K562 (cell line): ENCODE measurements at regions not wholly inside any gene's neighbourhood (a gene's known extent, or its start where the extent isn't known, plus 50 kb on each side); places are given as distances from the start of the nearest gene placed in this dataset.

Source experiments
- ATAC-seq: fragments of 200-7000 bp; cut with Tn5 transposase; 3 replicates; pipeline ENCODE4 v1.9.1; 2020; ENCODE audit warnings: moderate library complexity
- BruUV-seq: library from RNA; stranded (reverse); fragments of 400-500 nt; replicated peaks from 2 replicates; lab custom pipeline; 2021; lab: Mats Ljungman, UMichigan
- CTCF ChIA-PET: fragments of 300-600 bp; formaldehyde crosslinking; extraction: SDS; loops from one replicate; lab custom pipeline; 2021; ENCODE audit warnings: low intra/inter-chr PET ratio; lab: Yijun Ruan, JAX
- POLR2A ChIA-PET: fragments of 300-600, 350-650 bp; sonication (Branson Sonifier 250); formaldehyde crosslinking; extraction: SDS; loops from one replicate; lab custom pipeline; 2021; ENCODE audit warnings: antibody characterized with exemption, inconsistent platforms; lab: Yijun Ruan, JAX
- DNase-seq, 4 experiments: peaks; one replicate each; pipeline versions ENCODE4 v3.0.0 to v3.0.0-alpha.2; 2011 to 2018; ENCODE audit warnings: low spot score in 3 of 4, mixed read lengths in 3 of 4; ENCODE audit errors: extremely low read depth in 1 of 4
- FAIRE-seq: peaks from 2 replicates; lab custom pipeline; 2011; peaks lifted over from hg19 to GRCh38; lab: Jason Lieb, UNC
- H2AFZ ChIP-seq: 2 replicates; pipeline ENCODE4 v1.6.0; 2011; ENCODE audit warnings: low read depth, low read length, control low read depth, inconsistent platforms
- H3K27ac ChIP-seq: fragments of 200-600 bp; 3 replicates; pipeline ENCODE4 v1.8.0; 2011; ENCODE audit warnings: low read depth, mild to moderate bottlenecking, control low read depth, inconsistent platforms, low read length, moderate library complexity, mixed read lengths; ENCODE audit errors: extremely low read depth
- H3K27me3 ChIP-seq, 2 experiments: fragments of 300-600 bp in 1 of 2; 2 replicates in 1 of 2; 3 replicates in 1 of 2; pipeline versions ENCODE4 v1.6.0 to v1.8.0; 2011; ENCODE audit warnings: inconsistent platforms in 2 of 2, low read length in 2 of 2, mild to moderate bottlenecking in 1 of 2, mixed read lengths in 1 of 2, moderate library complexity in 1 of 2; ENCODE audit not compliant: control insufficient read depth in 2 of 2, insufficient read depth in 2 of 2
- H3K36me3 ChIP-seq: fragments of 300-600 bp; 3 replicates; pipeline ENCODE4 v1.8.0; 2011; ENCODE audit warnings: mild to moderate bottlenecking, low read length, inconsistent platforms; ENCODE audit not compliant: control insufficient read depth, insufficient read depth
- H3K4me1 ChIP-seq, 2 experiments: fragments of 200-600 bp in 1 of 2; replicated peaks in 1 of 2; 2 replicates in 1 of 2; 3 replicates in 1 of 2; pipeline versions ENCODE4 v1.5.1 to v1.8.0; 2011; ENCODE audit warnings: inconsistent platforms in 2 of 2, low read length in 2 of 2, mild to moderate bottlenecking in 1 of 2, mixed read lengths in 1 of 2, moderate library complexity in 1 of 2; ENCODE audit not compliant: control insufficient read depth in 2 of 2, insufficient read depth in 2 of 2
- H3K4me2 ChIP-seq: 2 replicates; pipeline ENCODE4 v1.6.1; 2011; ENCODE audit warnings: low read length, control low read depth, inconsistent platforms, mixed read lengths; ENCODE audit not compliant: insufficient read depth
- H3K4me3 ChIP-seq: fragments of 200-600 bp; sonication (generic), shearing (Covaris generic); 2 replicates; pipeline ENCODE4 v1.5.1; 2016; ENCODE audit warnings: control low read depth, inconsistent platforms
- H3K79me2 ChIP-seq: fragments of 200-600 bp; 3 replicates; pipeline ENCODE4 v1.8.0; 2011; ENCODE audit warnings: low read length, inconsistent platforms; ENCODE audit not compliant: control insufficient read depth, insufficient read depth
- H3K9ac ChIP-seq, 2 experiments: 2 replicates each; pipeline versions ENCODE4 v1.6.0 to v1.6.1; 2011; ENCODE audit warnings: low read depth in 2 of 2, low read length in 2 of 2, control low read depth in 1 of 2, inconsistent platforms in 1 of 2, mild to moderate bottlenecking in 1 of 2, mixed read lengths in 1 of 2; ENCODE audit not compliant: insufficient read depth in 1 of 2
- H3K9me1 ChIP-seq: one replicate; pipeline ENCODE4 v1.6.0; 2011; ENCODE audit warnings: inconsistent platforms, mild to moderate bottlenecking, low read length, moderate library complexity; ENCODE audit not compliant: control insufficient read depth, insufficient read depth
- H3K9me3 ChIP-seq: replicated peaks from 2 replicates; pipeline ENCODE4 v1.5.1; 2011; ENCODE audit warnings: low read depth, low read length, inconsistent platforms; ENCODE audit not compliant: control insufficient read depth, insufficient read depth
- H4K20me1 ChIP-seq: replicated peaks from 2 replicates; pipeline ENCODE4 v1.6.1; 2011; ENCODE audit warnings: low read length, inconsistent platforms, mixed read lengths; ENCODE audit not compliant: control insufficient read depth, insufficient read depth
- CREB5 ChIP-seq: fragments of 250-450 bp; sonication (Bioruptor Pico); IDR thresholded peaks from 2 replicates; pipeline ENCODE4 v1.5.0; 2020; ENCODE audit warnings: mild to moderate bottlenecking
- E2F8 ChIP-seq: fragments of 450-650 bp; IDR thresholded peaks from 2 replicates; pipeline ENCODE4 v1.7.1; 2018; ENCODE audit warnings: mild to moderate bottlenecking, low read depth; ENCODE audit not compliant: partially characterized antibody
- HNRNPLL ChIP-seq: fragments of 200-400 bp; formaldehyde crosslinking; IDR thresholded peaks from 2 replicates; pipeline ENCODE4 v1.6.1; 2017; ENCODE audit warnings: low read length, low read depth, mild to moderate bottlenecking; ENCODE audit not compliant: poor library complexity, severe bottlenecking
- L3MBTL2 ChIP-seq: fragments of 450-650 bp; IDR thresholded peaks from 2 replicates; pipeline ENCODE4 v1.6.1; 2016; ENCODE audit warnings: mild to moderate bottlenecking, moderate library complexity
- MAFK ChIP-seq: IDR thresholded peaks from 2 replicates; pipeline ENCODE4 v1.6.1; 2011; ENCODE audit warnings: low read length, improper control_type of control experiment
- MYBL2 ChIP-seq, 2 experiments: fragments of 450-650 bp in 1 of 2; sonication (generic) in 1 of 2; formaldehyde crosslinking in 1 of 2; IDR thresholded peaks; 2 replicates each; pipeline versions ENCODE4 v1.6.1 to v1.8.1; 2017 to 2022; ENCODE audit warnings: borderline replicate concordance in 1 of 2, inconsistent platforms in 1 of 2, low read depth in 1 of 2, mild to moderate bottlenecking in 1 of 2, missing genetic modification reagents in 1 of 2, moderate library complexity in 1 of 2
- NFIC ChIP-seq: fragments of 450-650 bp; IDR thresholded peaks from 2 replicates; pipeline ENCODE4 v1.6.1; 2017; ENCODE audit warnings: mild to moderate bottlenecking, inconsistent platforms
- NR0B1 ChIP-seq: fragments of 450-650 bp; IDR thresholded peaks from one replicate; pipeline ENCODE4 v1.6.1; 2018; ENCODE audit warnings: mild to moderate bottlenecking, moderate library complexity; ENCODE audit not compliant: partially characterized antibody
- TRIM24 ChIP-seq, 2 experiments: fragments of 450-650 bp; IDR thresholded peaks; 2 replicates each; pipeline ENCODE4 v1.6.1; 2016
- TRIM25 ChIP-seq: fragments of 450-650 bp; IDR thresholded peaks from 2 replicates; pipeline ENCODE4 v1.7.0; 2016; ENCODE audit warnings: borderline replicate concordance
- VEZF1 ChIP-seq: fragments of 200-800 bp; sonication (Bioruptor generic); IDR thresholded peaks from 2 replicates; pipeline ENCODE4 v1.6.1; 2017; ENCODE audit warnings: missing genetic modification characterization, missing compliant biosample characterization
- ZNF507 ChIP-seq: conservative IDR thresholded peaks from 2 replicates; pipeline ENCODE4 v1.6.1; 2017; ENCODE audit warnings: missing genetic modification characterization, missing compliant biosample characterization
- ZNF696 ChIP-seq: fragments of 250-450 bp; sonication (Bioruptor Pico); conservative IDR thresholded peaks from 2 replicates; pipeline ENCODE4 v1.4.0; 2020; ENCODE audit warnings: mild to moderate bottlenecking, moderate library complexity
- ZNF79 ChIP-seq: fragments of 250-450 bp; sonication (Bioruptor Pico); IDR thresholded peaks from 2 replicates; pipeline ENCODE4 v1.4.0; 2020; ENCODE audit warnings: low read depth, mild to moderate bottlenecking, moderate library complexity
- WGBS: fragments of 100-300 bp; shearing (Covaris generic); methylation state at CpG from one replicate; pipeline ENCODE4 v1.1.6; 2016; ENCODE audit warnings: low coverage, mixed read lengths; ENCODE audit not compliant: insufficient coverage; ENCODE audit errors: missing lambda C conversion rate; 5-methylcytosine and 5-hydroxymethylcytosine counted together
- in situ Hi-C: fragments of 300-500 bp; cut with MboI; formaldehyde crosslinking; loops from 4 replicates; pipeline ENCODE4 v1.15.0; 2018; ENCODE audit warnings: inconsistent platforms, mixed read lengths
- intact Hi-C: fragments of 100-400 bp; cut with micrococcal nuclease; formaldehyde crosslinking; loops from 2 replicates; pipeline ENCODE4 v1.14.2; 2022

- ATAC-seq = no peak
- TF ChIP-seq ZNF507 (tag) (no peak), MAFK (no peak), NR0B1 (no peak), E2F8 (no peak), VEZF1 (CRISPR knock-in tag) (no peak), TRIM24 (IDR thresholded peaks at IDR 0.05) (no peak), MYBL2 (IDR thresholded peaks at IDR 0.05; ENCODE audit: low read depth) (no peak), MYBL2 (CRISPR knock-in tag; IDR thresholded peaks at IDR 0.05; ENCODE audit: borderline replicate concordance) (no peak), HNRNPLL (no peak), ZNF79 (no peak), TRIM25 (no peak), ZNF696 (no peak), CREB5 (CRISPR knock-in tag) (no peak), L3MBTL2 (no peak), NFIC (no peak)
Observed at GRCh38 chr4:31023109-31023508, 302.9 kb downstream of the PCDH7 start.

More at GRCh38 chr4:31023109-31023508, 302.9 kb downstream of the PCDH7 start:
- in situ Hi-C loops (no loop called here), intact Hi-C loops (no loop called here)
- ChIA-PET POLR2A (no interaction called here), CTCF (no interaction called here)
- no peaks in the 10 kb centered on the region for H3K27me3 ChIP-seq
- no peak overlapping the region for H3K27ac ChIP-seq
- H4K20me1 ChIP-seq = no peaks in the 10 kb centered on the region
- no peaks in the 10 kb centered on the region for H3K9me1 ChIP-seq
- WGBS = 0% methylated on average over 2 of the region's 2 CpGs
- H3K79me2 ChIP-seq = no peaks in the 10 kb centered on the region
- no peaks in the 10 kb centered on the region for H3K36me3 ChIP-seq
- no peaks in the 10 kb centered on the region for H3K4me1 ChIP-seq
- DNase-seq = no peak
- no peak overlapping the region for H2AFZ ChIP-seq
- no peak overlapping the region for H3K4me2 ChIP-seq
- H3K4me3 ChIP-seq = no peak overlapping the region
- H3K9me3 ChIP-seq = no peaks in the 10 kb centered on the region
- no peak overlapping the region for H3K9ac ChIP-seq
- FAIRE-seq = no peak
- no TSS peak for BruUV-seq
